Sigmoid colon (tissue), 6 donors: ENCODE measurements at regions not wholly inside any gene's neighbourhood (a gene's known extent, or its start where the extent isn't known, plus 50 kb on each side); places are given as distances from the start of the nearest gene placed in this dataset.

Source experiments
- DNase-seq: peaks from one replicate; pipeline ENCODE4 v3.0.0-alpha.2; 2019
- H3K27ac ChIP-seq, 4 donors: fragments of 200-600 bp; sonication (generic); one replicate each; pipeline ENCODE4 v1.5.1; 2016 to 2019; ENCODE audit warnings: mild to moderate bottlenecking in 1 of 4
- H3K27me3 ChIP-seq, 3 donors: fragments of 200-600 bp; sonication (generic); one replicate each; pipeline ENCODE4 v1.5.1; 2019; ENCODE audit warnings: mild to moderate bottlenecking in 1 of 3
- H3K36me3 ChIP-seq, 4 donors: fragments of 200-600 bp; sonication (generic); one replicate each; pipeline ENCODE4 v1.5.1; 2016 to 2019
- H3K4me1 ChIP-seq, 4 donors: fragments of 200-600 bp; sonication (generic); one replicate each; pipeline ENCODE4 v1.5.1; 2017 to 2019
- H3K4me3 ChIP-seq, 4 donors: fragments of 200-600 bp; sonication (generic); one replicate each; pipeline ENCODE4 v1.5.1; 2017 to 2019; ENCODE audit warnings: mild to moderate bottlenecking in 2 of 4, moderate library complexity in 1 of 4
- H3K9me3 ChIP-seq, 4 donors: fragments of 200-600 bp in 3 of 4; sonication (generic) in 3 of 4; one replicate each; pipeline versions ENCODE4 v1.5.1 to v1.6.1; 2013 to 2019
- EP300 ChIP-seq, 4 donors: sonication (generic); formaldehyde crosslinking; IDR thresholded peaks; one replicate each; pipeline ENCODE4 v1.6.1; 2017; ENCODE audit warnings: antibody characterized with exemption in 4 of 4
- POLR2A ChIP-seq, 2 donors: fragments of 450-650 bp; IDR thresholded peaks; one replicate each; pipeline ENCODE4 v1.6.1; 2016; ENCODE audit warnings: antibody characterized with exemption in 2 of 2, mild to moderate bottlenecking in 2 of 2, moderate library complexity in 2 of 2
- POLR2AphosphoS5 ChIP-seq, 4 donors: sonication (generic); formaldehyde crosslinking; IDR thresholded peaks; one replicate each; pipeline ENCODE4 v1.6.1; 2017; ENCODE audit warnings: antibody characterized with exemption in 4 of 4
- WGBS, 2 donors: extraction: QIAGEN DNeasy Blood & Tissue Kit; methylation state at CpG; one replicate each; pipeline ENCODE4 v1.1.7; 2013; 5-methylcytosine and 5-hydroxymethylcytosine counted together
- intact Hi-C: fragments of 100-400 bp; cut with DNase I; formaldehyde crosslinking; loops from one replicate; pipeline ENCODE4 v1.15.1; 2023
- TF ChIP-seq, protein P1 (sequence below), 4 experiments: fragments of 450-650 bp in 3 of 4; fragments of 200-600 bp in 1 of 4; IDR thresholded peaks; one replicate each; pipeline ENCODE4 v1.5.1; 2016 to 2019; ENCODE audit warnings: antibody characterized with exemption in 4 of 4, mild to moderate bottlenecking in 3 of 4, moderate library complexity in 2 of 4
- donor health status: healthy with polysubstance abuse.
- donor health status: healthy.

DNA sequence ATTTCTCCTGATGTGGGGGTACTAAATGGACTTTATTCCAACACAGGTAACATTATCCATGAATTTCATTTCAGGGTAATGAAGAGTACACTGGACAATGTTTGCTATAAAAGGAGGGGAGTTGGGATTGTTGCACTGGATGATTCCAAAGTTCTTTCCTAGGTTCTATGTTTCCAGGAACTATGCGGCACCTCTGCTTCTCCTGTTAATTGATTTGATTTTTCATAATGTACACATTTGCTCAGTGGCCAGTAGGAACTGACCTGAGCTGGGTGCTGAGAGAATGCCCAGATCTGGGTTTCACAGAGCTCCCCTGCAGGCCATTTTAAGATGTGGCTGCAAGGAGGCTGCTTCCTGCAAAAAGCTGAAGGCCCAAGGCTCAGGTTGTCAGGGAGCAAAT is 171.7 kb downstream of the KLF13 start:
- DNase-seq: no peak
- intact Hi-C loops: no loop called here

GRCh38 chr15:31498756-31499155 is 172.1 kb downstream of the KLF13 start:
- no peaks in the 10 kb centered on the region for H3K27me3 ChIP-seq
- H3K4me1 ChIP-seq: no peaks in the 10 kb centered on the region
- no peak overlapping the region for H3K4me3 ChIP-seq
- intact Hi-C loops: no loop called here
- no peak for DNase-seq
- H3K36me3 ChIP-seq: no peaks in the 10 kb centered on the region
- WGBS, 2 donors: 93 to 95% methylated on average over 4 of the region's 4 CpGs
- no peak overlapping the region for H3K27ac ChIP-seq
- H3K9me3 ChIP-seq: no peaks in the 10 kb centered on the region
- no peak for TF ChIP-seq EP300 (IDR thresholded peaks at IDR 0.05)
- TF ChIP-seq, protein P1, sequence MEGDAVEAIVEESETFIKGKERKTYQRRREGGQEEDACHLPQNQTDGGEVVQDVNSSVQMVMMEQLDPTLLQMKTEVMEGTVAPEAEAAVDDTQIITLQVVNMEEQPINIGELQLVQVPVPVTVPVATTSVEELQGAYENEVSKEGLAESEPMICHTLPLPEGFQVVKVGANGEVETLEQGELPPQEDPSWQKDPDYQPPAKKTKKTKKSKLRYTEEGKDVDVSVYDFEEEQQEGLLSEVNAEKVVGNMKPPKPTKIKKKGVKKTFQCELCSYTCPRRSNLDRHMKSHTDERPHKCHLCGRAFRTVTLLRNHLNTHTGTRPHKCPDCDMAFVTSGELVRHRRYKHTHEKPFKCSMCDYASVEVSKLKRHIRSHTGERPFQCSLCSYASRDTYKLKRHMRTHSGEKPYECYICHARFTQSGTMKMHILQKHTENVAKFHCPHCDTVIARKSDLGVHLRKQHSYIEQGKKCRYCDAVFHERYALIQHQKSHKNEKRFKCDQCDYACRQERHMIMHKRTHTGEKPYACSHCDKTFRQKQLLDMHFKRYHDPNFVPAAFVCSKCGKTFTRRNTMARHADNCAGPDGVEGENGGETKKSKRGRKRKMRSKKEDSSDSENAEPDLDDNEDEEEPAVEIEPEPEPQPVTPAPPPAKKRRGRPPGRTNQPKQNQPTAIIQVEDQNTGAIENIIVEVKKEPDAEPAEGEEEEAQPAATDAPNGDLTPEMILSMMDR (IDR thresholded peaks at IDR 0.05): no peak
- no peak for TF ChIP-seq POLR2A (IDR thresholded peaks at IDR 0.05)
- TF ChIP-seq POLR2AphosphoS5 (IDR thresholded peaks at IDR 0.05): no peak

More for the DNA sequence above, 171.7 kb downstream of the KLF13 start:
- TF ChIP-seq, protein P1 (IDR thresholded peaks at IDR 0.05): no peak
- TF ChIP-seq EP300 (IDR thresholded peaks at IDR 0.05) (no peak), POLR2A (IDR thresholded peaks at IDR 0.05) (no peak), POLR2AphosphoS5 (IDR thresholded peaks at IDR 0.05) (no peak)
- Histone ChIP-seq H3K9me3 (no peaks in the 10 kb centered on the region), H3K36me3 (no peaks in the 10 kb centered on the region), H3K27me3 (no peaks in the 10 kb centered on the region), H3K4me1 (no peaks in the 10 kb centered on the region), H3K27ac (no peak overlapping the region), H3K4me3 (no peak overlapping the region)
- 24 to 81% methylated on average over 1 of the region's 1 CpG for WGBS, 2 donors

DNA sequence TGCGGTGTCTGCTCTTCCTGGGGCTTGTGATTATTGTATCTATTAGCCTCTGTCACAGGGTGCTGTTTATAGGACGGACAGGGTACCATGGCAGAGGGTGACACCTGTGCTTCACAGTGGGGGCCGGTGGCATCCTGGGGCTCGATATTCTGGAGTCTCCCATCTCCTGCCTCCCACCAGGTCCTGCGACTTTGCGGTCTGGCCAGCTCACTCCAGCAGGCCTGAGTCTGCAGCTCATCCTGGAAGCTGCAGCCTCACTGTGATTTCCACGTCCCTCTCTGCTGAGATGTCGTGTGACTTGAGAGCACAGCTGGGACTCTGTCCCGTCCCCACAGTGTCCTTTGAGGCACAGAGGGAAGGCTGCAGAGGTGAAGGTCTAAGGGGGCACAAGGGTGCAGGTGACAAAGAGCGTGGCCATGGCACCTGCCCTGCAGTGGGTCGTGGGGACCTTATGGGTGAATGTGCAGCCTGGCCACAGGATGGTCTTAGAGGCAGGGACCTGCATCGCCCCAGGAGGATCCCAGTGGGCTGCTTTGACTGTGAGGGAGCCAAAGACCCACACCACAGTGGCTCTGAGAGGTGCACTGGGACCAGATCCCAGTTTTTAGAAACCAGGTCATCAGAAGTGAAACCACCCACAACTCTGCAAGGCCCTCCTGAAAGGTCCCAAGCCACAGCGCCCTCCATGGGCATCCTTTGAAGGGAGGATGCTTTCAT is 172.8 kb downstream of the KLF13 start:
- no peaks in the 10 kb centered on the region for H3K36me3 ChIP-seq
- no peaks in the 10 kb centered on the region for H3K27me3 ChIP-seq
- WGBS, 2 donors: 84 to 86% methylated on average over 13 of the region's 13 CpGs
- TF ChIP-seq POLR2AphosphoS5 (IDR thresholded peaks at IDR 0.05): no peak
- TF ChIP-seq, protein P1 (IDR thresholded peaks at IDR 0.05): no peak
- TF ChIP-seq EP300 (IDR thresholded peaks at IDR 0.05): no peak
- no peak for TF ChIP-seq POLR2A (IDR thresholded peaks at IDR 0.05)
- no peak overlapping the region for H3K4me3 ChIP-seq
- DNase-seq: no peak
- intact Hi-C loops: no loop called here
- H3K4me1 ChIP-seq: no peaks in the 10 kb centered on the region
- H3K9me3 ChIP-seq: no peaks in the 10 kb centered on the region
- no peak overlapping the region for H3K27ac ChIP-seq

GRCh38 chr15:31499953-31500765 is 173.5 kb downstream of the KLF13 start:
- DNase-seq: no peak
- H3K4me3 ChIP-seq: no peak overlapping the region
- 84 to 92% methylated on average over 23 of the region's 23 CpGs for WGBS, 2 donors
- no peaks in the 10 kb centered on the region for H3K27me3 ChIP-seq
- H3K36me3 ChIP-seq: no peaks in the 10 kb centered on the region
- intact Hi-C loops: no loop called here
- no peaks in the 10 kb centered on the region for H3K4me1 ChIP-seq
- peak overlapping the region in 1 of 4 donors; percentile 42 for H3K27ac ChIP-seq
- TF ChIP-seq EP300 (IDR thresholded peaks at IDR 0.05) (no peak), POLR2A (IDR thresholded peaks at IDR 0.05) (no peak), POLR2AphosphoS5 (IDR thresholded peaks at IDR 0.05) (no peak)
- TF ChIP-seq, protein P1 (IDR thresholded peaks at IDR 0.05): no peak
- no peaks in the 10 kb centered on the region for H3K9me3 ChIP-seq
